ENCODE measurements at regions not wholly inside any gene's neighbourhood (a gene's known extent, or its start where the extent isn't known, plus 50 kb on each side); places are given as distances from the start of the nearest gene placed in this dataset.
"Not testable (repeated sequence)": the region's sequence is repeated elsewhere in the genome, so short reads cannot be mapped to it uniquely, and the experiment has no call there.

GRCh38 chr10:131838966-131839742, 61.7 kb upstream of the PPP2R2D start:
- no peak for DNase-seq (ENCODE audit: low spot score)

- not testable (repeated sequence) for DNase-seq (ENCODE audit: low spot score)
Observed at GRCh38 chr10:131839880-131840787, 60.7 kb upstream of the PPP2R2D start.

GRCh38 chr10:131840788-131841118, 60.1 kb upstream of the PPP2R2D start:
- DNase-seq (ENCODE audit: low spot score), result no peak

- no peak for DNase-seq (ENCODE audit: low spot score)
Observed at GRCh38 chr10:131841131-131841660, 59.6 kb upstream of the PPP2R2D start.

- no peak for DNase-seq (ENCODE audit: low spot score)
Observed at GRCh38 chr10:131841661-131842139, 59.1 kb upstream of the PPP2R2D start.

- no peak for DNase-seq (ENCODE audit: low spot score)
Observed at GRCh38 chr10:131842351-131843088, 58.3 kb upstream of the PPP2R2D start.

- DNase-seq (ENCODE audit: low spot score), result no peak
Observed at GRCh38 chr10:131843089-131843595, 57.7 kb upstream of the PPP2R2D start.

- no peak for DNase-seq (ENCODE audit: low spot score)
Observed at GRCh38 chr10:131843881-131844284, 56.9 kb upstream of the PPP2R2D start.

GRCh38 chr10:131844529-131845084, 56.2 kb upstream of the PPP2R2D start:
- no peak for DNase-seq (ENCODE audit: low spot score)

- DNase-seq (ENCODE audit: low spot score), result no peak
Observed at GRCh38 chr10:131845505-131846239, 55.1 kb upstream of the PPP2R2D start.

GRCh38 chr10:131846240-131847101, 54.3 kb upstream of the PPP2R2D start:
- DNase-seq (ENCODE audit: low spot score), result no peak

- no peak for DNase-seq (ENCODE audit: low spot score)
Observed at GRCh38 chr10:131847241-131847783, 53.5 kb upstream of the PPP2R2D start.

- DNase-seq (ENCODE audit: low spot score), result no peak
Observed at GRCh38 chr10:131848296-131848695, 52.5 kb upstream of the PPP2R2D start.

- no peak for DNase-seq (ENCODE audit: low spot score)
Observed at GRCh38 chr10:131848741-131849590, 51.8 kb upstream of the PPP2R2D start.

GRCh38 chr10:131849591-131850382, 51.0 kb upstream of the PPP2R2D start:
- no peak for DNase-seq (ENCODE audit: low spot score)

- no peak for DNase-seq (ENCODE audit: low spot score)
Observed at GRCh38 chr10:131850383-131850870, 50.4 kb upstream of the PPP2R2D start.

All from activated CD4-positive, alpha-beta T cell treated with anti-CD3 and anti-CD28 coated beads, Interleukin-2, Interleukin-4, amounts not matched to agents 100 ng/mL and 50 ng/mL, durations not matched to agents 16 hours and 8 hours (primary cell).